ENCODE measurements at regions not wholly inside any gene's neighbourhood (a gene's known extent, or its start where the extent isn't known, plus 50 kb on each side); places are given as distances from the start of the nearest gene placed in this dataset.
"Not testable (repeated sequence)": the region's sequence is repeated elsewhere in the genome, so short reads cannot be mapped to it uniquely, and the experiment has no call there.

DNA sequence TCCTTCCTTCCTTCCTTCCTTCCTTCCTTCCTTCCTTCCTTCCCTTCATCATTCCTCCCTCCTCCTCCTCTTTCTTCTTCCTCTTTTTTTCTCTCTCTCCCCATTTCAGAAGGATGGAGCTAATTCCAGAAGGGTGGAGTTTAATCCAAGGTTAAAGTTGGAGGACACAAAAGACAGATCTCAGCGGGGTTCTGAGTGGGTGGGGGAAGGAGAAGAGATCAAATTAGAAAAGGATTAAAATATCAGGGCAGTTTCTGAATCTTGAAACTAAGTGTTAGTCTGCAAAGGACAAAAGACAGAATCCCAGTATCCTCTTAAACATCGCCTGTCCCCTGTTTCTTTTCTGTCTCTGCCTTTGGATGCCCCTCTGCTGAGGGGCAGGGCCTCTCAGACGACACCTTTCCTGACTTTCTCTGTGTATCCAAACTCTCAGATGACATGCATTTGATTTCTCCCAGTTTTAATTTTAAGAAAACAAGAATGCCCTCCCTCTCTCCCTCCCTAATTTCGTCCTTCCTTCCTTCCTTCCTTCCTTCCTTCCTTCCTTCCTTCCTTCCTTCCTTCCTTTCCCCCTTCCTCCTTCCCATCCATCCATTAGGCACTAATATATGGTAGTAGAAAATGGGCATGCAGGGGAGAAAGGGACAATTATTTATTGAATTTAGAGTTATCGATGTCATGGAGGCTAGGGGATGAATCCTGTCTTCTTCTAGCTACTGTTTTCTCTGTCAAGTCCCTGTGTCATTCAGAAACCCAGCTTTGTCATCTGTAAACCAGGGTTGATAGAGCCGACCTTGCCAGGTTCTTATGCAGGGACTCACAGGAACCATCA is 269.1 kb downstream of the VRK1 start:
- H3K27ac Mint-ChIP-seq, result no peak overlapping the region
- peaks cover 9% of the 10 kb centered on the region for H3K27me3 Mint-ChIP-seq (ENCODE audit: low read depth)
- ATAC-seq, result no peak
- H3K4me3 Mint-ChIP-seq, result no peak overlapping the region
- no peaks in the 10 kb centered on the region for H3K4me1 Mint-ChIP-seq (ENCODE audit: low read depth)
- POLR2A ChIA-PET, result no interaction called here
- DNase-seq, result no peak
- H3K9me3 Mint-ChIP-seq (ENCODE audit: insufficient read depth), result no peaks in the 10 kb centered on the region
- no peaks in the 10 kb centered on the region for H3K36me3 Mint-ChIP-seq (ENCODE audit: low read depth)
- CTCF ChIA-PET, result no interaction called here

DNA sequence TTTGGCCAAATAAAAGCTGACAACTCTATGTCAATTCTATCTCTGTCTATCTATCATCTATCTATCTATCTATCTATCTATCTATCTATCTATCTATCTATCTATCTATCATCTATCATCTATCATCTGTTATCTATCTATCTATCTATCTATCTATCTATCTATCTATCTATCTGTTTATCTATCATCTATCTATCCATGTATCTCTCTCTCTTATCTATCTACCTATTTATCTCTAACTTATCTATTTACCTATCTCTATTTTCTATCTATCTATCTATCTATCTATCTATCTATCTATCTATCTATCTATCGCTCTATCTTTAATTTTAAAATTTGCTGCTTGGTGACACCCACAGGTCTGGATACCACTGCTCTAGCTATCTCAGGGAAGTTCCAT is 271.1 kb downstream of the VRK1 start:
- H3K4me1 Mint-ChIP-seq (ENCODE audit: low read depth); POLR2A ChIA-PET; H3K4me3 Mint-ChIP-seq; H3K9me3 Mint-ChIP-seq (ENCODE audit: insufficient read depth); CTCF ChIA-PET; H3K27ac Mint-ChIP-seq; ATAC-seq; H3K36me3 Mint-ChIP-seq (ENCODE audit: low read depth); DNase-seq: not testable (repeated sequence)
- H3K27me3 Mint-ChIP-seq (ENCODE audit: low read depth), result peaks cover 11% of the 10 kb centered on the region

- Mint-ChIP-seq H3K27me3 (ENCODE audit: low read depth) (peaks cover 7% of the 10 kb centered on the region), H3K27ac (no peak overlapping the region), H3K4me1 (ENCODE audit: low read depth) (peaks cover 9% of the 10 kb centered on the region), H3K4me3 (no peak overlapping the region), H3K36me3 (ENCODE audit: low read depth) (no peaks in the 10 kb centered on the region), H3K9me3 (ENCODE audit: insufficient read depth) (no peaks in the 10 kb centered on the region)
- ChIA-PET CTCF (no interaction called here), POLR2A (interaction anchor here (0.6 kb wide), 2 partner anchors 50 to 315 kb away, joined by 3 read pairs; no protein-coding TSS in a partner anchor)
- no peak for ATAC-seq
- DNase-seq, result no peak
These were observed 273.1 kb downstream of the VRK1 start for GRCh38 chr14:97070259-97070658.

DNA sequence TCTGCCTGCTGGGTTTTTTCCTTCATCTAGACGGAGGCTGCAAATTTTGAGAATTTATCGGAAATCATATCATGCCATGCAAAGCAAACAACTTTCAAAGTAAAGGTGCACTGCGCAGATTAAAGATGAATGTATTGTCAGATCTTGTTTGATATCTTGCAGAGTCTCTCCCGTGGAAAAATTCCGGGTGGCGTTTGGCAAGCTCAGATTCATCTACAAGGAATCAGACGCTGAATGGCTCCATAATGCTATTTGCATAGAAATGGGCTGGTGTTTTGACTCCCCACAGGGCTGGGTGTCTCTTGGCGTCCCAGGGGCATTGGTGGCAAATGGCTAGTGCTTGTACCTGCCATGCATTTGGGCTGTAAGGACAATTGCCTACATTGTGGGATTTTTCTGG is 274.0 kb downstream of the VRK1 start:
- ChIA-PET POLR2A (interaction anchor here (0.6 kb wide), 1 partner anchor 314 kb away, joined by 3 read pairs; no protein-coding TSS in a partner anchor), CTCF (no interaction called here)
- Mint-ChIP-seq H3K4me1 (ENCODE audit: low read depth) (peaks cover 12% of the 10 kb centered on the region), H3K9me3 (ENCODE audit: insufficient read depth) (no peaks in the 10 kb centered on the region), H3K4me3 (no peak overlapping the region), H3K36me3 (ENCODE audit: low read depth) (no peaks in the 10 kb centered on the region), H3K27me3 (ENCODE audit: low read depth) (peaks cover 4% of the 10 kb centered on the region), H3K27ac (no peak overlapping the region)
- DNase-seq, result no peak
- no peak for ATAC-seq

- H3K27ac Mint-ChIP-seq, result no peak overlapping the region
- H3K27me3 Mint-ChIP-seq (ENCODE audit: low read depth), result peaks cover 5% of the 10 kb centered on the region
- ATAC-seq (no peak), DNase-seq (no peak)
- H3K36me3 Mint-ChIP-seq (ENCODE audit: low read depth), result no peaks in the 10 kb centered on the region
- no peaks in the 10 kb centered on the region for H3K9me3 Mint-ChIP-seq (ENCODE audit: insufficient read depth)
- no peak overlapping the region for H3K4me3 Mint-ChIP-seq
- ChIA-PET CTCF (no interaction called here), POLR2A (no interaction called here)
- H3K4me1 Mint-ChIP-seq (ENCODE audit: low read depth), result peaks cover 30% of the 10 kb centered on the region
These were observed 276.4 kb downstream of the VRK1 start for GRCh38 chr14:97073622-97074021.

DNA sequence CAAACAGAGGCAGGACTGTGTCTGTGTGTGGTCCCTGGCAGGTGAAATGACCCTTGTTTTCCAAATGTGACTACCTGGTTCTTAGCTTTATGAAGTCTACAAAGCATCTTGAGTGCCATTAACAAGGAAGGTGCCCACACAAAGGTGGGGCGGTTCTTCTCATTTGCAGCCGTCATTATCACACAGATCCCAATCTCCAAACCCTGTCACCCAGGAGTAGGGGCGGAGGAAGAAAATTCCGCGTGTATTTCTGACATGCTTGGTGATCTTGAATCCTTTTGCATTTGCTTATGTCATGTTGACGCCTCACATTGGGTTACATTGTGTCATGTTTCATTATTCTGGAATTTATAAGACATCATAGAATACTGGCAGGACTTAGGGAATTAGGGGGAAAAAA is 277.3 kb downstream of the VRK1 start:
- ATAC-seq (no peak), DNase-seq (no peak)
- ChIA-PET CTCF (interaction anchor here (1.0 kb wide), 2 partner anchors 10 to 19 kb away, joined by 4 to 5 read pairs; no protein-coding TSS in a partner anchor), POLR2A (no interaction called here)
- peaks cover 5% of the 10 kb centered on the region for H3K27me3 Mint-ChIP-seq (ENCODE audit: low read depth)
- H3K4me3 Mint-ChIP-seq, result no peak overlapping the region
- H3K27ac Mint-ChIP-seq, result no peak overlapping the region
- peaks cover 30% of the 10 kb centered on the region for H3K4me1 Mint-ChIP-seq (ENCODE audit: low read depth)
- no peaks in the 10 kb centered on the region for H3K9me3 Mint-ChIP-seq (ENCODE audit: insufficient read depth)
- H3K36me3 Mint-ChIP-seq (ENCODE audit: low read depth), result no peaks in the 10 kb centered on the region

GRCh38 chr14:97074856-97075255 is 277.7 kb downstream of the VRK1 start:
- Mint-ChIP-seq H3K27me3 (ENCODE audit: low read depth) (peaks cover 5% of the 10 kb centered on the region), H3K9me3 (ENCODE audit: insufficient read depth) (no peaks in the 10 kb centered on the region), H3K36me3 (ENCODE audit: low read depth) (no peaks in the 10 kb centered on the region), H3K27ac (no peak overlapping the region), H3K4me1 (ENCODE audit: low read depth) (peaks cover 30% of the 10 kb centered on the region), H3K4me3 (no peak overlapping the region)
- ChIA-PET CTCF (interaction anchor here (0.7 to 1.0 kb wide), 4 partner anchors 10 to 151 kb away, joined by 3 to 5 read pairs (median 4); no protein-coding TSS in a partner anchor), POLR2A (no interaction called here)
- ATAC-seq, result no peak
- DNase-seq, result no peak

- peaks cover 5% of the 10 kb centered on the region for H3K27me3 Mint-ChIP-seq (ENCODE audit: low read depth)
- H3K4me3 Mint-ChIP-seq, result no peak overlapping the region
- ChIA-PET CTCF (no interaction called here), POLR2A (interaction anchor here (0.5 to 1.5 kb wide), 3 partner anchors 41 to 316 kb away, joined by 3 to 4 read pairs (median 3); no protein-coding TSS in a partner anchor)
- ATAC-seq (peak; percentile 67), DNase-seq (peak; percentile 51)
- H3K36me3 Mint-ChIP-seq (ENCODE audit: low read depth), result peaks cover 2% of the 10 kb centered on the region
- H3K4me1 Mint-ChIP-seq (ENCODE audit: low read depth), result peaks cover 30% of the 10 kb centered on the region
- H3K9me3 Mint-ChIP-seq (ENCODE audit: insufficient read depth), result no peaks in the 10 kb centered on the region
- H3K27ac Mint-ChIP-seq, result peak overlapping the region; percentile 8
These were observed 280.1 kb downstream of the VRK1 start for GRCh38 chr14:97077253-97077653.

DNA sequence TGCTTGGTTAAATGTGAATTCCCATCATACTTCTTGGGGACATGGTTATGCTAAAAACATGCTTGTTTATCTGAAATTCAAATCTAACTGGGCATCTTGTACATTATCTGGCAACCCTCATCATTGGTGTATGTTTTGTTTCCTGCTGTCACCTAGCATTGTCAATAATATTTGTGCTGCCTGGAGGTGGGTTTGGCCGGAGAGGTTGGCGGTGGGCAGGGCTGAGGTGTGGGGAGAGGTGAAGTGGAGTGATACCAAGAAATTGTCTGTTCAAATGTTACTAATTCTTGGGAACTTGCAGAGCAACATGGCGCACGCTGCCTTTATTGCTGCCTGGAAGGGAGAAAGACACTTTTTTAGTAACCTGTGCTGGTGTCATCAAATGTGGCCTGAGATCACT is 280.5 kb downstream of the VRK1 start:
- POLR2A ChIA-PET, result interaction anchor here (0.5 to 1.5 kb wide), 3 partner anchors 40 to 316 kb away, joined by 3 to 4 read pairs (median 3); no protein-coding TSS in a partner anchor
- no peak overlapping the region for H3K27ac Mint-ChIP-seq
- H3K4me1 Mint-ChIP-seq (ENCODE audit: low read depth), result peaks cover 30% of the 10 kb centered on the region
- H3K4me3 Mint-ChIP-seq, result no peak overlapping the region
- DNase-seq, result no peak
- H3K36me3 Mint-ChIP-seq (ENCODE audit: low read depth), result peaks cover 2% of the 10 kb centered on the region
- peaks cover 5% of the 10 kb centered on the region for H3K27me3 Mint-ChIP-seq (ENCODE audit: low read depth)
- CTCF ChIA-PET, result no interaction called here
- H3K9me3 Mint-ChIP-seq (ENCODE audit: insufficient read depth), result no peaks in the 10 kb centered on the region
- peak; percentile 11 for ATAC-seq

DNA sequence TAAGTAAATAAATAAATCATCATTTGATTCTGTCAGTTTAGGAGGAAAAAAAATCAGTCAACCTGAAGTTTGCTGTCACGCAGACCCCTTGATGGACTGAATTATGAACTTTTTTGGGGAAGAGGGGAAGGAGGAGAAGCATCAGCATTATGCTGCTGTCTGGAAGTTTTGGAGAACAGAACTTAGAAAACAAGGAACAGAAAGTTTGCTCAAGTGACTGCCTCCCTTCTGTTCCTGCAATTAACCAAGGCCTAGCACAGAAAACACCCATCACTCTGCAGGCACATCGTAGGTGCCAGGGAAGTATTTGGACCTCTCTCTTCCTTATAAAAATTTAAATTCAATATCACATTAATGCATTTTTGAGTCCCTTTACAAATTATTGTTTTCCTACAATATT is 283.8 kb downstream of the VRK1 start:
- ATAC-seq, result no peak
- ChIA-PET CTCF (no interaction called here), POLR2A (no interaction called here)
- Mint-ChIP-seq H3K27ac (no peak overlapping the region), H3K4me1 (ENCODE audit: low read depth) (peaks cover 18% of the 10 kb centered on the region), H3K27me3 (ENCODE audit: low read depth) (peaks cover 9% of the 10 kb centered on the region), H3K4me3 (no peak overlapping the region), H3K36me3 (ENCODE audit: low read depth) (peaks cover 2% of the 10 kb centered on the region), H3K9me3 (ENCODE audit: insufficient read depth) (no peaks in the 10 kb centered on the region)
- DNase-seq, result no peak

DNA sequence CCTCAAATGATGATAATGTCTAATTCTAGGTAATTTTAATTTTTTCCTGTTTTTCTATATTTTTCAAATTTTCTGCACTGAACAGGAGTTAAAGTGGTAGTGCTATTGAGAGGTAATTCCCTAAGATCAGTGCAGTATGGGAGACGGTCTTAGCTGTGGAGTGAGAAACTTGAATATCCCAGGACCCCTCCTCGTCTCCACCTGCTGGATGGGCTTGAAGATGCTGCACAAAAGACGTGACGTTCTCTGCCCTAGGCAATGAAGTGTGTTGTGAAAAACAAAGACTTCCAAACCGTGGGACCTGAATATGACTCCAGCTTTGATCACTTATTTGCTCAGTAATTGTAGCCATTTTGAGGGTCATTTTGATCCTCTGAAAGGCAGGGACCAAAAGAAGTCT is 298.1 kb downstream of the VRK1 start:
- no peaks in the 10 kb centered on the region for H3K4me1 Mint-ChIP-seq (ENCODE audit: low read depth)
- no peak for ATAC-seq
- no peak overlapping the region for H3K27ac Mint-ChIP-seq
- ChIA-PET POLR2A (no interaction called here), CTCF (no interaction called here)
- no peak for DNase-seq
- no peaks in the 10 kb centered on the region for H3K9me3 Mint-ChIP-seq (ENCODE audit: insufficient read depth)
- H3K36me3 Mint-ChIP-seq (ENCODE audit: low read depth), result no peaks in the 10 kb centered on the region
- no peak overlapping the region for H3K4me3 Mint-ChIP-seq
- H3K27me3 Mint-ChIP-seq (ENCODE audit: low read depth), result peaks cover 10% of the 10 kb centered on the region

DNA sequence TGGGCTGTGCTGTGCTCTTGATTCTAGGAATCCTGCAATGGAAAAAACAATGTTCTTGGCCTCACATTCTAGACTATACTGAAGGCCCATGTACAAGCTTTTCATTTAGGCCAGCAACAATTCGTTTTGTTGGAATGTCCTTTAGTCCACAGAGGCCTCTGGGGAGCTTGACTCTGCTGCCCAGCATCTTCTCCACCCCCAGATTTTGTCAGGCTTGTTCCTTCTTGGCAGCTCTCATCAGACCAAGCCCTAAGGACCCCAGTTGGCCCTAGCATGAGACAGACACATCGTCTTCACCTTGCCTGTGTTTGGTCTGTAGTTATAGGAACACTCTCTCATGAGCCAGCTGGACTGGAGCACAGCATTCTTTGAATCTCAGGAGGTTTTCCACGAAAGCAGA is 300.1 kb downstream of the VRK1 start:
- ATAC-seq, result no peak
- Mint-ChIP-seq H3K4me3 (no peak overlapping the region), H3K4me1 (ENCODE audit: low read depth) (no peaks in the 10 kb centered on the region), H3K27ac (no peak overlapping the region), H3K27me3 (ENCODE audit: low read depth) (peaks cover 10% of the 10 kb centered on the region), H3K9me3 (ENCODE audit: insufficient read depth) (no peaks in the 10 kb centered on the region), H3K36me3 (ENCODE audit: low read depth) (no peaks in the 10 kb centered on the region)
- CTCF ChIA-PET, result no interaction called here
- DNase-seq, result no peak
- POLR2A ChIA-PET, result no interaction called here

All from activated CD8-positive, alpha-beta T cell treated with anti-CD3 and anti-CD28 coated beads, Interleukin-2, amount 10 ng/mL, durations not matched to agents 7 days and 5 days (primary cell).